Mucosa of descending colon (tissue), 3 donors: ENCODE measurements at regions not wholly inside any gene's neighbourhood (a gene's known extent, or its start where the extent isn't known, plus 50 kb on each side); places are given as distances from the start of the nearest gene placed in this dataset.
A peak's percentile ranks its signal among the peaks of the same experiment; 100 is the strongest.

ENCODE experiments used
- ATAC-seq: fragments of 200-7000 bp; cut with Tn5 transposase; one replicate; pipeline ENCODE4 v1.9.1; 2020; ENCODE audit warnings: mild to moderate bottlenecking, moderate library complexity
- DNase-seq, 3 donors: peaks; one replicate each; pipeline ENCODE4 v3.0.0-alpha.2; 2020
- H3K36me3 ChIP-seq: fragments of 200-600 bp; one replicate; pipeline ENCODE4 v1.8.0; 2021; ENCODE audit warnings: low read depth, mild to moderate bottlenecking
- H3K4me1 ChIP-seq: fragments of 200-600 bp; one replicate; pipeline ENCODE4 v1.8.0; 2021; ENCODE audit warnings: low read depth, mild to moderate bottlenecking
- H3K4me3 ChIP-seq: fragments of 200-600 bp; one replicate; pipeline ENCODE4 v1.8.0; 2021; ENCODE audit warnings: mild to moderate bottlenecking
- H3K9me3 ChIP-seq: fragments of 200-600 bp; one replicate; pipeline ENCODE4 v1.8.0; 2021; ENCODE audit warnings: mild to moderate bottlenecking
- intact Hi-C, 2 donors: fragments of 100-400 bp; cut with DNase I in 1 of 2; cut with micrococcal nuclease in 1 of 2; formaldehyde crosslinking; loops; one replicate each; pipeline versions ENCODE4 v1.11.0 to v1.11.1; 2022; cut with DNase I, micrococcal nuclease
- TF ChIP-seq, protein P1 (sequence below): fragments of 200-600 bp; IDR thresholded peaks from one replicate; pipeline ENCODE4 v1.8.0; 2022; ENCODE audit warnings: antibody characterized with exemption, mild to moderate bottlenecking
- donor health status: DM: no; HTN: no; CAD: no; lungs with moderate emphysema.
- donor health status: DM: no; HTN: no; CAD: no.
- donor health status: DM: no; HTN: yes; CAD: no.

DNA sequence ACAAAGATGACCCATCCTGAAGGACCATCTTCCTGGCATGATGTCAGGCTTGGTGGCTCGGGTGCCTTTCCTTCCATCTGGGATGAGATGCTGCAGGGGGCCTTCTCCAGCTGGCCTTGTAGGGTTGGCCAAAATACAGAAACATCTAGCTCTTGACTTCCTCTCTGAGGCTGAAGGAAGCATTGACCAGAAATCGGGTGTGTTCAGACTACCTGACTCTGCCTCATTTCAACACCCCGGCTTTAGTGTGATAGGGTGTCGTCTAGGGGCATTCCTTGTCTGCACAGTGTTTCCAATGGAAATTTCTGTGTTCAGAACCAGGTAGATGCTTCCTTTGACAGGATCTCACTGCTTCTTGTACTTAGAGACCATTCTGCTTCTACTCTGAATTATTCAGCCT is 115.7 kb upstream of the SPRED2 start:
- Histone ChIP-seq H3K9me3 (no peaks in the 10 kb centered on the region), H3K36me3 (no peaks in the 10 kb centered on the region), H3K4me3 (no peak overlapping the region), H3K4me1 (no peaks in the 10 kb centered on the region)
- intact Hi-C loops = no loop called here
- TF ChIP-seq, protein P1, sequence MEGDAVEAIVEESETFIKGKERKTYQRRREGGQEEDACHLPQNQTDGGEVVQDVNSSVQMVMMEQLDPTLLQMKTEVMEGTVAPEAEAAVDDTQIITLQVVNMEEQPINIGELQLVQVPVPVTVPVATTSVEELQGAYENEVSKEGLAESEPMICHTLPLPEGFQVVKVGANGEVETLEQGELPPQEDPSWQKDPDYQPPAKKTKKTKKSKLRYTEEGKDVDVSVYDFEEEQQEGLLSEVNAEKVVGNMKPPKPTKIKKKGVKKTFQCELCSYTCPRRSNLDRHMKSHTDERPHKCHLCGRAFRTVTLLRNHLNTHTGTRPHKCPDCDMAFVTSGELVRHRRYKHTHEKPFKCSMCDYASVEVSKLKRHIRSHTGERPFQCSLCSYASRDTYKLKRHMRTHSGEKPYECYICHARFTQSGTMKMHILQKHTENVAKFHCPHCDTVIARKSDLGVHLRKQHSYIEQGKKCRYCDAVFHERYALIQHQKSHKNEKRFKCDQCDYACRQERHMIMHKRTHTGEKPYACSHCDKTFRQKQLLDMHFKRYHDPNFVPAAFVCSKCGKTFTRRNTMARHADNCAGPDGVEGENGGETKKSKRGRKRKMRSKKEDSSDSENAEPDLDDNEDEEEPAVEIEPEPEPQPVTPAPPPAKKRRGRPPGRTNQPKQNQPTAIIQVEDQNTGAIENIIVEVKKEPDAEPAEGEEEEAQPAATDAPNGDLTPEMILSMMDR = no peak
- DNase-seq (no peak), ATAC-seq (no peak)

DNA sequence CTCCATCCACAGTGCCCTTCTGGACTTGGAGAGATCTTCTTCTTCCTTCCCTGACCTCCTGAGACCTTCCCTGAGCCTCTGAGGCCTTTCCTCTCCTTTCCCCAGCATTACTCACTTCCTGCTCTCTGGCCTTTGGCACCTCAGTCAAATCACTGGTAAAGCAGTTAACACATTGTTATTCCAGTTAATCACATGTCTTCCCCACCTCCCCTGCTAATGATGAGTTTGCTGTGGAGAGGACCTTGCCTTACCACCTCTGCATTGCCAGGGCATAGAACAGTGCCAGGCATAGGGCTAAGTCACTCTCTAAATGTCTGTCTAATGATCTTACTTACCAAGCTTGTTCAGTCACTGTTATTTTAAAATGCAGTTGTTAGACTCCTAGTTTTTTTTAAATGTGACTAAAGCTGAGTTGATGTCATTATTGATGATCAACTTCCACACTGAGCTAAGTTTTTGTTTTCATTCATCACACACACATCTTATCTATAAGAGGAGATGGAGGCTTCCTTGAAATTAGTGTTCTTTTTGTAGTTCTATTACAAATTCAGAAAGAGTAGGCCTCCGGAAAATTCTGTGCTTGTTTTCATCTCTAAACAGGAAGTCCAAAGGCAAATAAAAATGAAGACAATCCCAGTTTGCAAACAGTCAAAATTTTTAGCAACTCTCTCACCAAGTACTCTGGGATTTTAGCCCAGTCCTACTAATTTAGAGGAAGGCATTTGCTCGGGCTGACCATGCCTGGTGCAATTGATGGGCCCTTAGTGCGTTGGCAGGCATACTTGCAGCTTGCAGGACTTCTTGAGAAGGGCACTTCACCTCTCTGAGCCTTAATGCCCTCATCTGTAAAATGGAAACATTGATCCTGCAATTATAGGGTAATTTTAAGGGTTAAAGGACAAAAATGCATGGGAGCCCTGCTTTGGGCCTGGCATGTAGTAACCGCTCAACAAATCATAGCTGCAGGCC is 113.7 kb upstream of the SPRED2 start:
- Histone ChIP-seq H3K36me3 (no peaks in the 10 kb centered on the region), H3K4me1 (no peaks in the 10 kb centered on the region), H3K4me3 (no peak overlapping the region), H3K9me3 (no peaks in the 10 kb centered on the region)
- TF ChIP-seq, protein P1 = no peak
- peak; percentile 84 for ATAC-seq
- intact Hi-C loops = no loop called here
- DNase-seq = no peak

DNA sequence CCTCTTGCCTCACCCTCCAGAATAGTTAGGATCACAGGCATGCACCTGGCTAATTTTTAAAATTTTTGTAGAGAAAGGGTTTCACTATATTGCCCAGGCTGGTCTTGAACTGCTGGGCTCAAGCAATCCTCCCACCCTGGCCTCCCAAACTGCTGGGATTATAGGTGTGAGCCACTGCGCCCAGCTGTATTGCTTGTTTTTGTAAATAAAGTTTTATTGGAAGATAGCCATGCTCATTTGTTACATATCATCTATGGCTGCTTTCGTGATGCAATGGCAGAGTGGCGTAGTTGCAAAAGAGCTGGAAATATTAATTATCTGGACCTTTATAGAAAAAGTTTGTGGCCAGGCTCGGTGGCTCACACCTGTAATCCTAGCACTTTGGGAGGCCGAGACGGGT is 109.4 kb upstream of the SPRED2 start:
- Histone ChIP-seq H3K36me3 (no peaks in the 10 kb centered on the region), H3K4me1 (no peaks in the 10 kb centered on the region), H3K9me3 (no peaks in the 10 kb centered on the region), H3K4me3 (no peak overlapping the region)
- TF ChIP-seq, protein P1 = no peak
- no peak for ATAC-seq
- intact Hi-C loops = no loop called here
- no peak for DNase-seq

DNA sequence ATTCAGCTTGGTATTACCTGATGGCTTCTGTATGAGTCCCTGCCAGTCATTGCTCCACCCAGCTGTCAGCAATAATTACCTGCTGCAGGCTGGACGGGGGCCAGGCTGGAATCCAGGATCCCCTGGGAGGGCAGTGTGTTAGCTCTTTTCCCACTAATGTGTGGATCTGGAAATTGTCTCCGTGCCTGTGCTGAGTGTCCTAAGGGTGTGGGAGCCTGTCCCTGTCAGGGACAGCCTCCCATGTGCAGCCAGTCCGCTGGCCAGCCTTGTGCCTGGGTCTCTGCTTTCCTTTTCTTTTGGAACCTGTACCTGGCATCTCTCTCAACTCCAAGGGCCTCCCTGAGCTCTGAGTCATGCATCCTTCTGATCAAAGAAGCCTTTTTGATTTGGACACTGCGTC is 107.2 kb upstream of the SPRED2 start:
- TF ChIP-seq, protein P1 = no peak
- intact Hi-C loops = no loop called here
- Histone ChIP-seq H3K4me1 (no peaks in the 10 kb centered on the region), H3K9me3 (no peaks in the 10 kb centered on the region), H3K4me3 (no peak overlapping the region), H3K36me3 (no peaks in the 10 kb centered on the region)
- peak in 2 of 3 donors; percentile 22 to 39 for DNase-seq
- peak; percentile 24 for ATAC-seq

DNA sequence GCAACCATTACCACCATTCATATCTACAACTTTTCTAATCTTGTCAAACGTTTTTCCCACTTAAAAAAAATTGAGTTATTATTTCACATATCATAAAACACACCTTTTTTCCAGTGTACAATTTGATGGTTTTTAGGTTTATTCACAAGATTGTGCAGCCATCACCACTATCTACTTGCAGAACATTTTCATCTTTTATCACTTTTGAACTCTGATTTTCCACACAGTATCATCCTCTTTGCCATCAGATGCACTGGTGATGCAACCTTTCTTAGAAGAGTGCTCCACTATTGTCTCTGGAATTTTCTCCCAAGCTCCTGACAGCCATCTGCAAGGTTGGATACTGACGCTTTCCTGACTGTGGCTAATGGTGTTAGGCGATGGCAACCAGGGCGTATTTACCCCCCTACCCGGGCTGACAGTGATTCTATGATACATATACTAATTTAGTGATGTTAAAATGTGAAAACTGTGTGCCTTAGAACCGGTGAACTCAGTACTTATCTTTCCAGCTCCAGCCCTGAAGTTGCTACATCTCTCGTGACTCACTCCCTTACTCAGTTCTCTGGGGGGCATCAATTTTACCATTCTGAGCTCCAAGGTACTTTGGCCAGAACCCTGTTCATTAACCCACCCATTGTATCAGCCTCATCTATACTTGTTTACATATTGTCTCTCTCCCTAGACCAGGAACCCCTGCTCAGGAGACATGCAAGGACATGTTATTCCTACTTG is 105.4 kb upstream of the SPRED2 start:
- no peaks in the 10 kb centered on the region for H3K4me1 ChIP-seq
- TF ChIP-seq, protein P1 = no peak
- no peaks in the 10 kb centered on the region for H3K9me3 ChIP-seq
- H3K36me3 ChIP-seq = no peaks in the 10 kb centered on the region
- no peak overlapping the region for H3K4me3 ChIP-seq
- DNase-seq = no peak
- intact Hi-C loops = no loop called here
- no peak for ATAC-seq
